Right atrium auricular region (tissue), 2 donors: ENCODE measurements at regions not wholly inside any gene's neighbourhood (a gene's known extent, or its start where the extent isn't known, plus 50 kb on each side); places are given as distances from the start of the nearest gene placed in this dataset.

ENCODE experiments used
- DNase-seq: peaks from one replicate; pipeline ENCODE4 v3.0.0-alpha.2; 2019; ENCODE audit warnings: low spot score
- H3K27ac ChIP-seq, 2 donors: fragments of 200-600 bp; sonication (generic); 1 replicate in 1 of 2; 2 replicates in 1 of 2; pipeline ENCODE4 v1.5.1; 2016 to 2019
- H3K27me3 ChIP-seq, 2 donors: fragments of 200-600 bp; sonication (generic); one replicate each; pipeline versions ENCODE4 v1.5.1 to v1.6.0; 2017 to 2019
- H3K36me3 ChIP-seq: fragments of 200-600 bp; sonication (generic); one replicate; pipeline ENCODE4 v1.5.1; 2016
- H3K4me1 ChIP-seq, 2 donors: fragments of 200-600 bp; sonication (generic); one replicate each; pipeline versions ENCODE4 v1.5.1 to v1.6.0; 2017 to 2019
- H3K4me3 ChIP-seq, 2 donors: fragments of 200-600 bp; sonication (generic); 1 replicate in 1 of 2; 2 replicates in 1 of 2; pipeline ENCODE4 v1.5.1; 2017 to 2019; ENCODE audit warnings: mild to moderate bottlenecking in 1 of 2, moderate library complexity in 1 of 2
- H3K9me3 ChIP-seq, 2 donors: fragments of 200-600 bp; sonication (generic); one replicate each; pipeline ENCODE4 v1.5.1; 2019
- CTCF ChIP-seq, 2 donors: fragments of 200-600 bp; sonication (generic); IDR thresholded peaks; one replicate each; pipeline ENCODE4 v1.5.1; 2019; ENCODE audit warnings: antibody characterized with exemption in 2 of 2

GRCh38 chr6:92176666-92177065 lies 1242.7 kb downstream of the EPHA7 start:
- no peak for TF ChIP-seq CTCF (IDR thresholded peaks at IDR 0.05)
- H3K4me1 ChIP-seq, result no peaks in the 10 kb centered on the region
- no peak overlapping the region for H3K4me3 ChIP-seq
- no peak overlapping the region for H3K27ac ChIP-seq
- no peaks in the 10 kb centered on the region for H3K36me3 ChIP-seq
- no peaks in the 10 kb centered on the region for H3K9me3 ChIP-seq
- no peaks in the 10 kb centered on the region for H3K27me3 ChIP-seq
- DNase-seq, result no peak

GRCh38 chr6:92174398-92175073 lies 1244.8 kb downstream of the EPHA7 start:
- Histone ChIP-seq H3K4me1 (no peaks in the 10 kb centered on the region), H3K27ac (no peak overlapping the region), H3K9me3 (no peaks in the 10 kb centered on the region), H3K27me3 (no peaks in the 10 kb centered on the region), H3K36me3 (no peaks in the 10 kb centered on the region), H3K4me3 (no peak overlapping the region)
- no peak for DNase-seq
- no peak for TF ChIP-seq CTCF (IDR thresholded peaks at IDR 0.05)

- no peak for DNase-seq
- no peak for TF ChIP-seq CTCF (IDR thresholded peaks at IDR 0.05)
- H3K9me3 ChIP-seq, result peaks cover 0 to 6% of the 10 kb centered on the region in 2 donors
- no peak overlapping the region for H3K27ac ChIP-seq
- no peak overlapping the region for H3K4me3 ChIP-seq
- H3K36me3 ChIP-seq, result no peaks in the 10 kb centered on the region
- H3K27me3 ChIP-seq, result no peaks in the 10 kb centered on the region
- H3K4me1 ChIP-seq, result no peaks in the 10 kb centered on the region
Measured at GRCh38 chr6:92169506-92169905, 1249.9 kb downstream of the EPHA7 start.

GRCh38 chr6:92166666-92167065 lies 1252.7 kb downstream of the EPHA7 start:
- Histone ChIP-seq H3K36me3 (no peaks in the 10 kb centered on the region), H3K4me3 (no peak overlapping the region), H3K9me3 (peaks cover 0 to 6% of the 10 kb centered on the region in 2 donors), H3K27me3 (no peaks in the 10 kb centered on the region), H3K4me1 (no peaks in the 10 kb centered on the region), H3K27ac (no peak overlapping the region)
- no peak for DNase-seq
- no peak for TF ChIP-seq CTCF (IDR thresholded peaks at IDR 0.05)

- no peaks in the 10 kb centered on the region for H3K27me3 ChIP-seq
- no peak for TF ChIP-seq CTCF (IDR thresholded peaks at IDR 0.05)
- DNase-seq, result no peak
- no peaks in the 10 kb centered on the region for H3K36me3 ChIP-seq
- H3K27ac ChIP-seq, result no peak overlapping the region
- peaks cover 0 to 6% of the 10 kb centered on the region in 2 donors for H3K9me3 ChIP-seq
- no peak overlapping the region for H3K4me3 ChIP-seq
- no peaks in the 10 kb centered on the region for H3K4me1 ChIP-seq
Measured at GRCh38 chr6:92161953-92162352, 1257.4 kb downstream of the EPHA7 start.

- H3K4me1 ChIP-seq, result no peaks in the 10 kb centered on the region
- H3K36me3 ChIP-seq, result no peaks in the 10 kb centered on the region
- H3K4me3 ChIP-seq, result no peak overlapping the region
- no peak overlapping the region for H3K27ac ChIP-seq
- no peak for DNase-seq
- TF ChIP-seq CTCF (IDR thresholded peaks at IDR 0.05), result no peak
- no peaks in the 10 kb centered on the region for H3K27me3 ChIP-seq
- H3K9me3 ChIP-seq, result peaks cover 0 to 4% of the 10 kb centered on the region in 2 donors
Measured at GRCh38 chr6:92160226-92160625, 1259.1 kb downstream of the EPHA7 start.
